HepG2 (cell line): ENCODE measurements at regions not wholly inside any gene's neighbourhood (a gene's known extent, or its start where the extent isn't known, plus 50 kb on each side); places are given as distances from the start of the nearest gene placed in this dataset.
A peak's percentile ranks its signal among the peaks of the same experiment; 100 is the strongest.

ENCODE experiments used
- FOXO1 ChIP-seq: sonication (generic); formaldehyde crosslinking; IDR thresholded peaks from 2 replicates; pipeline ENCODE4 v1.4.0; 2020; ENCODE audit warnings: missing genetic modification reagents
- MAFG ChIP-seq: sonication (generic); formaldehyde crosslinking; IDR thresholded peaks from 2 replicates; pipeline ENCODE4 v1.5.1; 2020; ENCODE audit warnings: mild to moderate bottlenecking, missing genetic modification reagents
- RXRB ChIP-seq: IDR thresholded peaks from 2 replicates; pipeline ENCODE4 v1.6.1; 2016; ENCODE audit warnings: borderline replicate concordance, missing genetic modification reagents, missing compliant biosample characterization
- SIX4 ChIP-seq: sonication (generic); formaldehyde crosslinking; IDR thresholded peaks from 2 replicates; pipeline ENCODE4 v1.4.0; 2020; ENCODE audit warnings: missing genetic modification reagents
- STAT5B ChIP-seq: sonication (generic); formaldehyde crosslinking; IDR thresholded peaks from 2 replicates; pipeline ENCODE4 v1.4.0; 2020; ENCODE audit warnings: missing genetic modification reagents
- TERF1 ChIP-seq: sonication (generic); formaldehyde crosslinking; IDR thresholded peaks from 2 replicates; pipeline ENCODE4 v1.8.0; 2022; ENCODE audit warnings: mild to moderate bottlenecking, missing genetic modification reagents, moderate library complexity
- THAP8 ChIP-seq: sonication (generic); formaldehyde crosslinking; IDR thresholded peaks from 2 replicates; pipeline ENCODE4 v1.5.1; 2020; ENCODE audit warnings: missing genetic modification reagents, mild to moderate bottlenecking, borderline replicate concordance
- USF2 ChIP-seq, 2 experiments: sonication (generic) in 1 of 2; formaldehyde crosslinking in 1 of 2; IDR thresholded peaks; 2 replicates each; pipeline versions ENCODE4 v1.5.1 to v1.6.1; 2011 to 2020; ENCODE audit warnings: borderline replicate concordance in 1 of 2, low read depth in 1 of 2, low read length in 1 of 2, mild to moderate bottlenecking in 1 of 2, missing genetic modification reagents in 1 of 2, moderate library complexity in 1 of 2
- ZBTB8A ChIP-seq: sonication (generic); formaldehyde crosslinking; IDR thresholded peaks from 2 replicates; pipeline ENCODE4 v1.4.0; 2020; ENCODE audit warnings: mild to moderate bottlenecking, low read depth, missing genetic modification reagents, borderline replicate concordance
- ZNF205 ChIP-seq: IDR thresholded peaks from 2 replicates; pipeline ENCODE4 v1.6.1; 2018; ENCODE audit warnings: missing biosample characterization, missing genetic modification reagents
- ZNF264 ChIP-seq: sonication (generic); formaldehyde crosslinking; IDR thresholded peaks from 2 replicates; pipeline ENCODE4 v1.4.0; 2020; ENCODE audit warnings: missing genetic modification reagents
- ZNF547 ChIP-seq: sonication (generic); formaldehyde crosslinking; IDR thresholded peaks from 2 replicates; pipeline ENCODE4 v1.5.1; 2020; ENCODE audit warnings: mild to moderate bottlenecking, missing genetic modification reagents
- ZNF567 ChIP-seq: sonication (generic); formaldehyde crosslinking; IDR thresholded peaks from 2 replicates; pipeline ENCODE4 v1.8.1; 2023; ENCODE audit warnings: mild to moderate bottlenecking, missing genetic modification reagents, borderline replicate concordance
- TF ChIP-seq, protein P1 (sequence below): sonication (generic); formaldehyde crosslinking; IDR thresholded peaks from 2 replicates; pipeline ENCODE4 v1.5.0; 2020; ENCODE audit warnings: missing genetic modification reagents
- TF ChIP-seq, protein P2 (sequence below): sonication (generic); formaldehyde crosslinking; IDR thresholded peaks from 2 replicates; pipeline ENCODE4 v1.5.1; 2020; ENCODE audit warnings: mild to moderate bottlenecking, moderate library complexity, missing genetic modification reagents
- TF ChIP-seq, protein P3 (sequence below): sonication (generic); formaldehyde crosslinking; IDR thresholded peaks from 2 replicates; pipeline ENCODE4 v1.8.0; 2022; ENCODE audit warnings: mild to moderate bottlenecking, missing genetic modification reagents, borderline replicate concordance
- TF ChIP-seq, protein P4 (sequence below): sonication (generic); formaldehyde crosslinking; IDR thresholded peaks from 2 replicates; pipeline ENCODE4 v1.5.0; 2020; ENCODE audit warnings: mild to moderate bottlenecking, missing genetic modification reagents

DNA sequence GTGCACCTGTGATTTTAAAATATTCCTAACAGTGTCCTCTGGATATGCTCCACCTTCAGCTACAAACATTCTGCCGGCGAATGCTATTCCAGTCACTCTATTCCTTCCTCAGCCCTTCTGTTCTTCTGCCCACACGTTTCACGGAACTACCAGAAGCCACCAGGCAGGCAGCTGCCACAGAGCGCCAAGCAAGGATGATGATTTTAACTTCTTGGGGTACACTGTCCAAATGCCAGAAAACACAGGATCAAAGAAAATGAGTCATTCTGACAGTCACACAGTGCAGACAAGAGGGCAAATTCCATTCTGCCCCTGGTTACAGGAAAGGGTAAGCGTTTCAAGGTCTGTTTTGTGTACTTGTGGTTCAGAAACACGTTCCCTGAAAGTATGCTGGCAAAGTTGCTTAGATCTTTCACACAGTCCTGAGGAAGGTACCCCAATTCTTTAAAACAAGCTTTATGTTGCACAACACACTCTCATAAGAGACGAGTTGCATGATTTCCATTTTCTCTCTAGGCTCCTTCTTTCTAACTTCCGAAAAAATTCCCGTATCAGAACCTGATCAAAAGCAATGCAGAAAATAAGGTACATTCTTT, 508.3 kb upstream of the PKN2 start (continued):
- TF ChIP-seq USF2 (IDR thresholded peaks at IDR 0.05; ENCODE audit: low read depth, low read length) (no peak), USF2 (CRISPR knock-in tag; IDR thresholded peaks at IDR 0.05; ENCODE audit: borderline replicate concordance) (no peak), SIX4 (CRISPR knock-in tag) (peak; percentile 80; the same call in 1 of the 2 replicates), THAP8 (CRISPR knock-in tag) (no peak), ZNF264 (CRISPR knock-in tag) (peak; percentile 83), ZNF205 (CRISPR knock-in tag) (peak; percentile 88), RXRB (CRISPR knock-in tag) (peak; percentile 93), ZNF567 (CRISPR knock-in tag) (peak; percentile 51; the same call in 1 of the 2 replicates), ZBTB8A (CRISPR knock-in tag) (no peak), MAFG (CRISPR knock-in tag) (no peak), TERF1 (CRISPR knock-in tag) (no peak), STAT5B (CRISPR knock-in tag) (peak; percentile 84; the same call in 1 of the 2 replicates), ZNF547 (CRISPR knock-in tag) (0 out of 2 replicates have a peak, but pooled peaks have one; percentile 52), FOXO1 (CRISPR knock-in tag) (peak; percentile 99)
- TF ChIP-seq, protein P1, sequence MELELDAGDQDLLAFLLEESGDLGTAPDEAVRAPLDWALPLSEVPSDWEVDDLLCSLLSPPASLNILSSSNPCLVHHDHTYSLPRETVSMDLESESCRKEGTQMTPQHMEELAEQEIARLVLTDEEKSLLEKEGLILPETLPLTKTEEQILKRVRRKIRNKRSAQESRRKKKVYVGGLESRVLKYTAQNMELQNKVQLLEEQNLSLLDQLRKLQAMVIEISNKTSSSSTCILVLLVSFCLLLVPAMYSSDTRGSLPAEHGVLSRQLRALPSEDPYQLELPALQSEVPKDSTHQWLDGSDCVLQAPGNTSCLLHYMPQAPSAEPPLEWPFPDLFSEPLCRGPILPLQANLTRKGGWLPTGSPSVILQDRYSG (CRISPR knock-in tag): no peak
- TF ChIP-seq, protein P2, sequence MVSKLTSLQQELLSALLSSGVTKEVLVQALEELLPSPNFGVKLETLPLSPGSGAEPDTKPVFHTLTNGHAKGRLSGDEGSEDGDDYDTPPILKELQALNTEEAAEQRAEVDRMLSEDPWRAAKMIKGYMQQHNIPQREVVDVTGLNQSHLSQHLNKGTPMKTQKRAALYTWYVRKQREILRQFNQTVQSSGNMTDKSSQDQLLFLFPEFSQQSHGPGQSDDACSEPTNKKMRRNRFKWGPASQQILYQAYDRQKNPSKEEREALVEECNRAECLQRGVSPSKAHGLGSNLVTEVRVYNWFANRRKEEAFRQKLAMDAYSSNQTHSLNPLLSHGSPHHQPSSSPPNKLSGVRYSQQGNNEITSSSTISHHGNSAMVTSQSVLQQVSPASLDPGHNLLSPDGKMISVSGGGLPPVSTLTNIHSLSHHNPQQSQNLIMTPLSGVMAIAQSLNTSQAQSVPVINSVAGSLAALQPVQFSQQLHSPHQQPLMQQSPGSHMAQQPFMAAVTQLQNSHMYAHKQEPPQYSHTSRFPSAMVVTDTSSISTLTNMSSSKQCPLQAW: peak; percentile 93
- TF ChIP-seq, protein P3, sequence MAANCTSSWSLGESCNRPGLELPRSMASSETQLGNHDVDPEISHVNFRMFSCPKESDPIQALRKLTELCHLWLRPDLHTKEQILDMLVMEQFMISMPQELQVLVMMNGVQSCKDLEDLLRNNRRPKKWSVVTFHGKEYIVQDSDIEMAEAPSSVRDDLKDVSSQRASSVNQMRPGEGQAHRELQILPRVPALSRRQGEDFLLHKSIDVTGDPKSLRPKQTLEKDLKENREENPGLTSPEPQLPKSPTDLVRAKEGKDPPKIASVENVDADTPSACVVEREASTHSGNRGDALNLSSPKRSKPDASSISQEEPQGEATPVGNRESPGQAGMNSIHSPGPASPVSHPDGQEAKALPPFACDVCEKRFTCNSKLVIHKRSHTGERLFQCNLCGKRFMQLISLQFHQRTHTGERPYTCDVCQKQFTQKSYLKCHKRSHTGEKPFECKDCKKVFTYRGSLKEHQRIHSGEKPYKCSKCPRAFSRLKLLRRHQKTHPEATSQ (CRISPR knock-in tag): peak; percentile 72; the same call in 1 of the 2 replicates
- TF ChIP-seq, protein P4, sequence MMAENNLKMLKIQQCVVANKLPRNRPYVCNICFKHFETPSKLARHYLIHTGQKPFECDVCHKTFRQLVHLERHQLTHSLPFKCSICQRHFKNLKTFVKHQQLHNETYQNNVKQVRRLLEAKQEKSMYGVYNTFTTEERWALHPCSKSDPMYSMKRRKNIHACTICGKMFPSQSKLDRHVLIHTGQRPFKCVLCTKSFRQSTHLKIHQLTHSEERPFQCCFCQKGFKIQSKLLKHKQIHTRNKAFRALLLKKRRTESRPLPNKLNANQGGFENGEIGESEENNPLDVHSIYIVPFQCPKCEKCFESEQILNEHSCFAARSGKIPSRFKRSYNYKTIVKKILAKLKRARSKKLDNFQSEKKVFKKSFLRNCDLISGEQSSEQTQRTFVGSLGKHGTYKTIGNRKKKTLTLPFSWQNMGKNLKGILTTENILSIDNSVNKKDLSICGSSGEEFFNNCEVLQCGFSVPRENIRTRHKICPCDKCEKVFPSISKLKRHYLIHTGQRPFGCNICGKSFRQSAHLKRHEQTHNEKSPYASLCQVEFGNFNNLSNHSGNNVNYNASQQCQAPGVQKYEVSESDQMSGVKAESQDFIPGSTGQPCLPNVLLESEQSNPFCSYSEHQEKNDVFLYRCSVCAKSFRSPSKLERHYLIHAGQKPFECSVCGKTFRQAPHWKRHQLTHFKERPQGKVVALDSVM: no peak
